ENCODE measurements at regions not wholly inside any gene's neighbourhood (a gene's known extent, or its start where the extent isn't known, plus 50 kb on each side); places are given as distances from the start of the nearest gene placed in this dataset.

- Histone ChIP-seq H3K4me3 (no peak overlapping the region), H3K27ac (no peak overlapping the region), H3K4me1 (no peaks in the 10 kb centered on the region), H3K9me3 (no peaks in the 10 kb centered on the region), H3K36me3 (no peaks in the 10 kb centered on the region), H3K27me3 (no peaks in the 10 kb centered on the region)
- no peak for TF ChIP-seq EP300 (IDR thresholded peaks at IDR 0.05)
- TF ChIP-seq CTCF (IDR thresholded peaks at IDR 0.05): no peak
- TF ChIP-seq POLR2A (IDR thresholded peaks at IDR 0.05): no peak
- TF ChIP-seq POLR2AphosphoS5 (IDR thresholded peaks at IDR 0.05): no peak
- ATAC-seq (ENCODE audit: low FRiP score in 2 of 2) (no peak), DNase-seq (no peak)
- 88 to 90% methylated on average over 6 of the region's 6 CpGs for WGBS, 2 donors
Observed at GRCh38 chr7:49261928-49262327, 337.6 kb downstream of the CDC14C start.

GRCh38 chr7:49264530-49264929 lies 340.2 kb downstream of the CDC14C start:
- no peak overlapping the region for H3K27ac ChIP-seq
- H3K4me3 ChIP-seq: no peak overlapping the region
- no peak for DNase-seq
- no peaks in the 10 kb centered on the region for H3K36me3 ChIP-seq
- TF ChIP-seq POLR2A (IDR thresholded peaks at IDR 0.05) (no peak), CTCF (IDR thresholded peaks at IDR 0.05) (no peak), POLR2AphosphoS5 (IDR thresholded peaks at IDR 0.05) (no peak), EP300 (IDR thresholded peaks at IDR 0.05) (no peak)
- H3K9me3 ChIP-seq: no peaks in the 10 kb centered on the region
- H3K27me3 ChIP-seq: no peaks in the 10 kb centered on the region
- no peak for ATAC-seq (ENCODE audit: low FRiP score in 2 of 2)
- H3K4me1 ChIP-seq: no peaks in the 10 kb centered on the region
- 62 to 72% methylated on average over 3 of the region's 3 CpGs for WGBS, 2 donors

GRCh38 chr7:49273897-49274296 lies 349.6 kb downstream of the CDC14C start:
- no peaks in the 10 kb centered on the region for H3K27me3 ChIP-seq
- H3K36me3 ChIP-seq: no peaks in the 10 kb centered on the region
- DNase-seq: no peak
- ATAC-seq (ENCODE audit: low FRiP score in 2 of 2): no peak
- WGBS, 2 donors: 0 to 26% methylated on average over 1 of the region's 1 CpG
- H3K4me1 ChIP-seq: no peaks in the 10 kb centered on the region
- no peaks in the 10 kb centered on the region for H3K9me3 ChIP-seq
- TF ChIP-seq POLR2AphosphoS5 (IDR thresholded peaks at IDR 0.05): no peak
- TF ChIP-seq CTCF (IDR thresholded peaks at IDR 0.05): no peak
- H3K27ac ChIP-seq: no peak overlapping the region
- no peak overlapping the region for H3K4me3 ChIP-seq

GRCh38 chr7:49279891-49280290 lies 355.5 kb downstream of the CDC14C start:
- H3K27ac ChIP-seq: no peak overlapping the region

More at GRCh38 chr7:49279891-49280290, 355.5 kb downstream of the CDC14C start:
- no peaks in the 10 kb centered on the region for H3K4me1 ChIP-seq
- H3K27me3 ChIP-seq: no peaks in the 10 kb centered on the region
- ATAC-seq (ENCODE audit: low FRiP score in 2 of 2): no peak
- no peaks in the 10 kb centered on the region for H3K9me3 ChIP-seq
- TF ChIP-seq POLR2AphosphoS5 (IDR thresholded peaks at IDR 0.05) (no peak), POLR2A (IDR thresholded peaks at IDR 0.05) (no peak), EP300 (IDR thresholded peaks at IDR 0.05) (no peak), CTCF (IDR thresholded peaks at IDR 0.05) (no peak)
- 57 to 67% methylated on average over 2 of the region's 2 CpGs for WGBS, 2 donors
- H3K36me3 ChIP-seq: no peaks in the 10 kb centered on the region
- no peak for DNase-seq
- H3K4me3 ChIP-seq: no peak overlapping the region

Measured in upper lobe of left lung (tissue), 6 donors.